ENCODE measurements at regions not wholly inside any gene's neighbourhood (a gene's known extent, or its start where the extent isn't known, plus 50 kb on each side); places are given as distances from the start of the nearest gene placed in this dataset.

DNA sequence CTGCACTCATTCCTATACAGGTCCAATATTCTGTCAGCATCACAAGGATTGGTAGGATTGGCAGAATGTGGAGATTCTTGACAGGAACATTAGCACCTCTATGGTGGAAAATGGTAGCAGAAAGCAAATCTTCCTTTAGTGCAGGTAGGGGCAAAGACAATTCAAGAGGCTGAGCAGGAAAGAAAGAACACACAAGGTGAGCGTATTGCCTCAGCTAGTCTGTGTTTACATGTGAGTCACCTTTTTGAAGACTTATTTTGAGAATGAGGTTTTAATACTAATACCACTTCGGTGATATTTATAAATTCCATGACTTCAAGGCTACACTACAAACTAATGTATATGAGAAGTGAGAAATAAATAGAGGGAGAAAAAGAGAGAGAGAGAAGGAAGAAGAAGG lies 717.0 kb downstream of the BRINP1 start:
- TF ChIP-seq SIN3A (IDR thresholded peaks at IDR 0.05; ENCODE audit: borderline replicate concordance, insufficient read depth, low read length): no peak
- TF ChIP-seq, protein P1, sequence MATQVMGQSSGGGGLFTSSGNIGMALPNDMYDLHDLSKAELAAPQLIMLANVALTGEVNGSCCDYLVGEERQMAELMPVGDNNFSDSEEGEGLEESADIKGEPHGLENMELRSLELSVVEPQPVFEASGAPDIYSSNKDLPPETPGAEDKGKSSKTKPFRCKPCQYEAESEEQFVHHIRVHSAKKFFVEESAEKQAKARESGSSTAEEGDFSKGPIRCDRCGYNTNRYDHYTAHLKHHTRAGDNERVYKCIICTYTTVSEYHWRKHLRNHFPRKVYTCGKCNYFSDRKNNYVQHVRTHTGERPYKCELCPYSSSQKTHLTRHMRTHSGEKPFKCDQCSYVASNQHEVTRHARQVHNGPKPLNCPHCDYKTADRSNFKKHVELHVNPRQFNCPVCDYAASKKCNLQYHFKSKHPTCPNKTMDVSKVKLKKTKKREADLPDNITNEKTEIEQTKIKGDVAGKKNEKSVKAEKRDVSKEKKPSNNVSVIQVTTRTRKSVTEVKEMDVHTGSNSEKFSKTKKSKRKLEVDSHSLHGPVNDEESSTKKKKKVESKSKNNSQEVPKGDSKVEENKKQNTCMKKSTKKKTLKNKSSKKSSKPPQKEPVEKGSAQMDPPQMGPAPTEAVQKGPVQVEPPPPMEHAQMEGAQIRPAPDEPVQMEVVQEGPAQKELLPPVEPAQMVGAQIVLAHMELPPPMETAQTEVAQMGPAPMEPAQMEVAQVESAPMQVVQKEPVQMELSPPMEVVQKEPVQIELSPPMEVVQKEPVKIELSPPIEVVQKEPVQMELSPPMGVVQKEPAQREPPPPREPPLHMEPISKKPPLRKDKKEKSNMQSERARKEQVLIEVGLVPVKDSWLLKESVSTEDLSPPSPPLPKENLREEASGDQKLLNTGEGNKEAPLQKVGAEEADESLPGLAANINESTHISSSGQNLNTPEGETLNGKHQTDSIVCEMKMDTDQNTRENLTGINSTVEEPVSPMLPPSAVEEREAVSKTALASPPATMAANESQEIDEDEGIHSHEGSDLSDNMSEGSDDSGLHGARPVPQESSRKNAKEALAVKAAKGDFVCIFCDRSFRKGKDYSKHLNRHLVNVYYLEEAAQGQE (IDR thresholded peaks at IDR 0.05; ENCODE audit: insufficient read depth in 1 of 2, low read depth in 2 of 2, low read length in 2 of 2): no peak
- TF ChIP-seq TAF1 (IDR thresholded peaks at IDR 0.05; ENCODE audit: borderline replicate concordance, insufficient read depth, low read length): no peak
- TF ChIP-seq POLR2AphosphoS5 (IDR thresholded peaks at IDR 0.05; ENCODE audit: low read depth, low read length): no peak
- no peak for TF ChIP-seq FOXP2 (optimal IDR thresholded peaks at IDR 0.05; ENCODE audit: borderline replicate concordance, extremely low read depth, extremely low read length, insufficient read depth)

DNA sequence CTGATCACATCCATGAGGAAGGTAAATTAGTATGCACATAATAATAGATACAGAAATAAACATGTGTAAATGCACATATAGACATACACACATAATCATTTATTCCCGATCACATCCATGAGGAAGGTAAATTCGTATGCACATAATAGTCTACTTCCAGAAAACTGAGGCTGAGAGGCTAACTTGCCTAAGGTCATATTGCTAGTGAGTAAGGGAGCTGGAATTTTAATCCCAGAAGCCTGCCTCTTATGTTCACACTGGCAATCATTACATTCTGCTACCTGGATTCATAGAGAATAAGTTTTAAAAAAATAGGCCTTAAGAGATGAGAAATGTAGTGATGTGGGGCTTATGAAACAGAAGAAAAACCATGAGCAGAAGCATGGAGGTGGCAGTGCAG lies 716.3 kb downstream of the BRINP1 start:
- TF ChIP-seq FOXP2 (optimal IDR thresholded peaks at IDR 0.05; ENCODE audit: borderline replicate concordance, extremely low read depth, extremely low read length, insufficient read depth): no peak
- no peak for TF ChIP-seq SIN3A (IDR thresholded peaks at IDR 0.05; ENCODE audit: borderline replicate concordance, insufficient read depth, low read length)

DNA sequence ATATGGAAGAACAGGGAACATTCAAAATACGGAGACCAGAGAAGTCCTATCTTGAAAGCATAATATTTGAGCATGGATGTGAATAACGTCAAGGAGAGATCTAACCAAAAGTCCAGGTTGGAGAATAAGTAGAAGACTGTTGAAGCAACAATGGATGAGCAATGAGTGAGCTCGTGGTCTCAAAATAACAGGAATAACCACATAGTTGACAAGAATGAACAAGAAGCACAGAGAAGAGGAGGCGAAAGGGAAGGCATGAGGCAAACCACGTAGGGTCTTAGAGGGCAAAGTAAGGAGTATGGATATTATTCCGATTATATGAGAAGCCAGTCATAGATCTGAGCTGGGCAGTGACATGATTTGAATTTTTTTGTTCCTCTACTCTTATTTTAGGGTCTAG lies 710.2 kb downstream of the BRINP1 start:
- no peak for TF ChIP-seq SIN3A (IDR thresholded peaks at IDR 0.05; ENCODE audit: borderline replicate concordance, insufficient read depth, low read length)
- no peak for TF ChIP-seq TAF1 (IDR thresholded peaks at IDR 0.05; ENCODE audit: borderline replicate concordance, insufficient read depth, low read length)
- no peak for TF ChIP-seq POLR2AphosphoS5 (IDR thresholded peaks at IDR 0.05; ENCODE audit: low read depth, low read length)
- TF ChIP-seq, protein P1 (IDR thresholded peaks at IDR 0.05; ENCODE audit: insufficient read depth in 1 of 2, low read depth in 2 of 2, low read length in 2 of 2): no peak
- no peak for TF ChIP-seq FOXP2 (optimal IDR thresholded peaks at IDR 0.05; ENCODE audit: borderline replicate concordance, extremely low read depth, extremely low read length, insufficient read depth)

DNA sequence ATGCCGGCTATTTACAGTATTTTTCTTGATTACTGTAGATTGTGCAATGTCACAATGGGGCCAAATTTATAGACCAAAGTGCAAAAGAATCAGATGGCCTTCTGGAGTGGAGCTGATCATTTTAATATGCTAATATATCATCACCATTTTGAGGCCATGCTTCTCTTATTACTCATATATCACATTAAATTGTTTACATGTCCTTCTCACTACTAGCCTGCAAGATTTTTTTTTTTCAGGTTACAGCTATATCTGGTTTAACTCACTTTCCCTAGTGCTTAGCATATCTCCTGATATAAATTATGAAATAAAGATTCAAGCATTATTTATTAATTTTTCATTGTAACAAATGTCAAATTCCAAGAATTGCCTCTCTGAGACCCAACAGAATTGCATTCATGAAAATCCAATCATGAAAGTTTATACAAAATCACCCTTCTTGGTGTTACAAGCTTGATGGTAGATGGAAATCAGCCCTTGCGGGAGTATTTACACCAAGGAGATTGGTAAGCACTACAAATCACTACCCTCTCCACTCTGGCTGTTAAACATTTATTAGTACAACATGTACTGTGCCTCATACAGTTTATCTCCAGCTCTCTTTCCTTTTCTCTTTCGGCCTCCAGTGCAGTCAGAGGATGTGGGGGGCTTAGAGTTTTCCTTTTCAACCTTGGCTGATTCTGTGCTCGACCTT lies 703.9 kb downstream of the BRINP1 start:
- no peak for TF ChIP-seq FOXP2 (optimal IDR thresholded peaks at IDR 0.05; ENCODE audit: borderline replicate concordance, extremely low read depth, extremely low read length, insufficient read depth)
- TF ChIP-seq SIN3A (IDR thresholded peaks at IDR 0.05; ENCODE audit: borderline replicate concordance, insufficient read depth, low read length): no peak
- TF ChIP-seq, protein P1 (IDR thresholded peaks at IDR 0.05; ENCODE audit: insufficient read depth in 1 of 2, low read depth in 2 of 2, low read length in 2 of 2): no peak
- TF ChIP-seq TAF1 (IDR thresholded peaks at IDR 0.05; ENCODE audit: borderline replicate concordance, insufficient read depth, low read length): no peak
- TF ChIP-seq POLR2AphosphoS5 (IDR thresholded peaks at IDR 0.05; ENCODE audit: low read depth, low read length): no peak

DNA sequence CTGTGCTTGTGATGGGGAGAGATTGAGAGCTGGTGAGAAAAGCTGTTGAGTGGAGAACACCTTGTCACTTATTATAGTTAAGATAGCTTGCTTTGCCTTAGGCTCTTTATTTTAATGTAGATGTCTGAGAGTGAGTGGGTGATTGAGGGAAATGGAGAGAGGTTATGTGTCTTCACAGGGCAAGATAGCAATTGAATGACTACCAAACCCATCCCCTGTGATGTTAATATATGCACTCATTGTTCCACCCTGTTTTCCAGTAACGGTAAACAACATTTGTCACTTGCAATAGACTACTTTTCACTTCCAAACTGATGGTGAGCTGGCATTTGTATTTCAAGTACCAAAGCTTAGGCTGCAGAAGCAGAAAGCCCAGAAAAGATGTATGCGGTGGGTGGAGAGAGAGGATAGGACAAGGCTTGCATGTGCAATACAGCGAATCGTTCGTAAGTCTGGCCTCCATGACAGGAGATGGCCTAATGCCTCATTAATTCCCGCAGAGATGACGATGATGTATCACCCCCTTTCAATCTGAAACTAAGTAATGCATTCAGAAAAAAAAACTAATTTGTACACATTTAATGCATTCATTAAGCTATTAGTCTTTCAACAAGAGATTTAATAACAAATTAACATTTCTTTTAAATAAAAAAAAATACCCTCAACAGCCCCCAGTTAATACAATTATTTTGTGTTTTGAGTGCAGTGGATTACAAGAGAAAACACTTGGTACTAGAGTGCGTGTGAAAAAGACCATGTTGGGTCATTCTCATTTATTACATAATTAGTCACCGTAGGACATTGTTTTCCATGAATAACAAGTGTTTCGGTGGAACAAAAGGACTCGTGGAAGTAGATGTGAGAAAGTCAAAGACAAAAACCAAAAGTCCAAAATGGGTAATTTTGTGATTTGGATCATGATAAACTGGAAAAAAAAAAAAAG lies 699.0 kb downstream of the BRINP1 start:
- TF ChIP-seq SIN3A (IDR thresholded peaks at IDR 0.05; ENCODE audit: borderline replicate concordance, insufficient read depth, low read length) (no peak), POLR2AphosphoS5 (IDR thresholded peaks at IDR 0.05; ENCODE audit: low read depth, low read length) (no peak), TAF1 (IDR thresholded peaks at IDR 0.05; ENCODE audit: borderline replicate concordance, insufficient read depth, low read length) (no peak), FOXP2 (optimal IDR thresholded peaks at IDR 0.05; ENCODE audit: borderline replicate concordance, extremely low read depth, extremely low read length, insufficient read depth) (no peak)
- TF ChIP-seq, protein P1 (IDR thresholded peaks at IDR 0.05; ENCODE audit: insufficient read depth in 1 of 2, low read depth in 2 of 2, low read length in 2 of 2): no peak
